OCI-LY7 (cell line): ENCODE measurements at regions not wholly inside any gene's neighbourhood (a gene's known extent, or its start where the extent isn't known, plus 50 kb on each side); places are given as distances from the start of the nearest gene placed in this dataset.

Experiments
- CTCF ChIP-seq: fragments of 200-600 bp; sonication (generic); conservative IDR thresholded peaks from 2 replicates; pipeline ENCODE4 v1.5.1; 2014; ENCODE audit warnings: mild to moderate bottlenecking, antibody characterized with exemption, low read length, moderate library complexity, mixed read lengths
- EZH2phosphoT487 ChIP-seq: fragments of 200-600 bp; sonication (generic); IDR thresholded peaks from 2 replicates; pipeline ENCODE4 v1.6.1; 2018; ENCODE audit warnings: low read depth, borderline replicate concordance, mild to moderate bottlenecking, mixed run types, antibody characterized with exemption, low read length, moderate library complexity, mixed read lengths

DNA sequence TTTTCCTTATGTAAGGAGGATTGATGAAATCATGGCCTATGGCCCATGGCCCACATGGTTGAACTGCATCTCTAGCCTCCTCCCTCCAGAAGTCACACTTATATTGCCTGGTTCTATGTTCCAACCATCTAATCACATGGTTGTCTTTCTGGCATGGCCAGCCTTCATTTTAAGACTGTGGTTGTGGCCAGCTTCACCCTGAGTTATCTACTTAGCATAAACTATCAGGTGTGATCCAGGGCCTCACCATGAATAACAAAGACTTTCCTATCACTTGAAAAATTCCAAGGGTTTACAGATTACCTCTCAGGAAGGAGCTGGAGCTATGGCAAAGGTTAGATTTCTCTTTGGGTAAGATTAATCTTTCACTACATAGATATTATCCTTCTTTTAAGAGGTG, 222.8 kb downstream of the SNCA start:
- no peak for TF ChIP-seq CTCF
- no peak for TF ChIP-seq EZH2phosphoT487
